Psoas muscle (tissue), 7 donors: ENCODE measurements at regions not wholly inside any gene's neighbourhood (a gene's known extent, or its start where the extent isn't known, plus 50 kb on each side); places are given as distances from the start of the nearest gene placed in this dataset.

Source experiments
- ATAC-seq, 4 donors: fragments of 200-7000 bp; cut with Tn5 transposase; one replicate each; pipeline ENCODE4 v1.9.1; 2020; ENCODE audit warnings: moderate library complexity in 3 of 4, mild to moderate bottlenecking in 2 of 4
- DNase-seq, 2 donors: peaks; one replicate each; pipeline ENCODE4 v3.0.0-alpha.2; 2020
- H3K27ac ChIP-seq: fragments of 200-600 bp; one replicate; pipeline ENCODE4 v1.8.0; 2022
- H3K27me3 ChIP-seq, 3 donors: fragments of 200-600 bp in 1 of 3; one replicate each; pipeline versions ENCODE4 v1.6.1 to v1.8.0; 2013 to 2022; ENCODE audit warnings: low read length in 2 of 3, mild to moderate bottlenecking in 2 of 3, moderate library complexity in 1 of 3; ENCODE audit not compliant: insufficient read depth in 3 of 3
- H3K36me3 ChIP-seq, 2 donors: fragments of 200-600 bp in 1 of 2; one replicate each; pipeline versions ENCODE4 v1.6.1 to v1.8.0; 2013 to 2022; ENCODE audit warnings: low read depth in 1 of 2, mild to moderate bottlenecking in 1 of 2, moderate library complexity in 1 of 2; ENCODE audit not compliant: insufficient read depth in 1 of 2
- H3K4me1 ChIP-seq: fragments of 200-600 bp; one replicate; pipeline ENCODE4 v1.8.0; 2022
- H3K4me3 ChIP-seq: fragments of 200-600 bp; one replicate; pipeline ENCODE4 v1.8.0; 2022; ENCODE audit warnings: mild to moderate bottlenecking
- H3K9me3 ChIP-seq: fragments of 200-600 bp; one replicate; pipeline ENCODE4 v1.8.0; 2022
- WGBS, 3 donors: extraction: QIAGEN DNeasy Blood & Tissue Kit; methylation state at CpG; one replicate each; pipeline versions ENCODE4 v1.1.6 to v1.1.7; 2013; 5-methylcytosine and 5-hydroxymethylcytosine counted together
- intact Hi-C, 2 donors: fragments of 100-400 bp; cut with DNase I; formaldehyde crosslinking; loops; one replicate each; pipeline versions ENCODE4 v1.11.0 to v1.14.2; 2022
- TF ChIP-seq, protein P1 (sequence below): fragments of 200-600 bp; IDR thresholded peaks from one replicate; pipeline ENCODE4 v1.8.0; 2022; ENCODE audit warnings: antibody characterized with exemption
- donor health status: healthy with polysubstance abuse.
- donor health status: DM: no; HTN: no; CAD: no; lungs with moderate emphysema.
- donor health status: Bipolar disorder and iron deficiency.
- donor health status: healthy.
- donor health status: DM: yes; HTN: yes; CAD: no.
- donor health status: DM: no; HTN: no; CAD: no.
- donor health status: DM: yes; HTN: yes; CAD: no.

DNA sequence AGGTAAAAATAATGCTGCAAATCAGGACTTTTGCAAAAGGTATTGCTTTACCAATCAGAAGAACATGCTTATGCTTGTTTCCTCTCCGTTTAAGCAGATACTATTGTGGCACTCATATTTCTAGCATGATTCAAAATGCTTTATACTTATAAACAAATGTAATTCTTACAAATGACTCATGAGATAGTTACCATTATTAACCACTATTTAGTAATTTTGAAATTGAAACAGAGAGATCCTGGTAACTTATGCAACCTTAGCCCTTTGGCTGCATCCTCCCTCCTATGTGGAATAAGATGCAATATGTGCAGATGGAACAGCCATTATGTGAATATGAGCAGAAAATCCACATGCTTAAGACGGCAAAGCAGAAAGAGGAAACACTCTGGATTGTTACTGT is 164.7 kb downstream of the PCDH18 start:
- no peak for ATAC-seq
- Histone ChIP-seq H3K36me3 (no peaks in the 10 kb centered on the region), H3K4me1 (no peaks in the 10 kb centered on the region), H3K4me3 (no peak overlapping the region), H3K9me3 (no peaks in the 10 kb centered on the region), H3K27me3 (no peaks in the 10 kb centered on the region), H3K27ac (no peak overlapping the region)
- TF ChIP-seq, protein P1, sequence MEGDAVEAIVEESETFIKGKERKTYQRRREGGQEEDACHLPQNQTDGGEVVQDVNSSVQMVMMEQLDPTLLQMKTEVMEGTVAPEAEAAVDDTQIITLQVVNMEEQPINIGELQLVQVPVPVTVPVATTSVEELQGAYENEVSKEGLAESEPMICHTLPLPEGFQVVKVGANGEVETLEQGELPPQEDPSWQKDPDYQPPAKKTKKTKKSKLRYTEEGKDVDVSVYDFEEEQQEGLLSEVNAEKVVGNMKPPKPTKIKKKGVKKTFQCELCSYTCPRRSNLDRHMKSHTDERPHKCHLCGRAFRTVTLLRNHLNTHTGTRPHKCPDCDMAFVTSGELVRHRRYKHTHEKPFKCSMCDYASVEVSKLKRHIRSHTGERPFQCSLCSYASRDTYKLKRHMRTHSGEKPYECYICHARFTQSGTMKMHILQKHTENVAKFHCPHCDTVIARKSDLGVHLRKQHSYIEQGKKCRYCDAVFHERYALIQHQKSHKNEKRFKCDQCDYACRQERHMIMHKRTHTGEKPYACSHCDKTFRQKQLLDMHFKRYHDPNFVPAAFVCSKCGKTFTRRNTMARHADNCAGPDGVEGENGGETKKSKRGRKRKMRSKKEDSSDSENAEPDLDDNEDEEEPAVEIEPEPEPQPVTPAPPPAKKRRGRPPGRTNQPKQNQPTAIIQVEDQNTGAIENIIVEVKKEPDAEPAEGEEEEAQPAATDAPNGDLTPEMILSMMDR = no peak
- DNase-seq = no peak
- intact Hi-C loops = no loop called here
- 69 to 75% (median 71%) methylated on average over 2 of the region's 2 CpGs for WGBS, 3 donors

DNA sequence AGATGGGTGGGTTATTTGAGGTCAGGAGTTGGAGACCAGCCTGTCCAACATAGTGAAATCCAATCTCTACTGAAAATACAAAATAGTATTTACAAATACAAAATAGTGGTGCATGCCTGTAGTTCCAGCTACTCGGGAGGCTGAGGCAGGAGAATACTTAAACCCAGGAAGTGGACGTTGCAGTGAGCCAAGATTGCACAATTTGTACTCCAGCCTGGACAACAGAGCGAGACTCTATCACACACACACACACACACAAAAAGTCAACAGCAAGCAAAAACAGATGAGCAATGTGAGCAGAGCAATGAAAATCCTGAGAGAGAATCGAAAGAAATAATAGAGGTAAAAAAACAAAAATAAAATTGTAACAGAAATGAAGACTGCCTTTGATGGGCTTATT is 168.8 kb downstream of the PCDH18 start:
- no peaks in the 10 kb centered on the region for H3K4me1 ChIP-seq
- no peak overlapping the region for H3K27ac ChIP-seq
- no peaks in the 10 kb centered on the region for H3K9me3 ChIP-seq
- ATAC-seq = no peak
- no peak overlapping the region for H3K4me3 ChIP-seq
- H3K36me3 ChIP-seq = no peaks in the 10 kb centered on the region
- H3K27me3 ChIP-seq = no peaks in the 10 kb centered on the region
- TF ChIP-seq, protein P1 = no peak
- 48 to 64% (median 55%) methylated on average over 4 of the region's 4 CpGs for WGBS, 3 donors
- intact Hi-C loops = no loop called here
- no peak for DNase-seq

DNA sequence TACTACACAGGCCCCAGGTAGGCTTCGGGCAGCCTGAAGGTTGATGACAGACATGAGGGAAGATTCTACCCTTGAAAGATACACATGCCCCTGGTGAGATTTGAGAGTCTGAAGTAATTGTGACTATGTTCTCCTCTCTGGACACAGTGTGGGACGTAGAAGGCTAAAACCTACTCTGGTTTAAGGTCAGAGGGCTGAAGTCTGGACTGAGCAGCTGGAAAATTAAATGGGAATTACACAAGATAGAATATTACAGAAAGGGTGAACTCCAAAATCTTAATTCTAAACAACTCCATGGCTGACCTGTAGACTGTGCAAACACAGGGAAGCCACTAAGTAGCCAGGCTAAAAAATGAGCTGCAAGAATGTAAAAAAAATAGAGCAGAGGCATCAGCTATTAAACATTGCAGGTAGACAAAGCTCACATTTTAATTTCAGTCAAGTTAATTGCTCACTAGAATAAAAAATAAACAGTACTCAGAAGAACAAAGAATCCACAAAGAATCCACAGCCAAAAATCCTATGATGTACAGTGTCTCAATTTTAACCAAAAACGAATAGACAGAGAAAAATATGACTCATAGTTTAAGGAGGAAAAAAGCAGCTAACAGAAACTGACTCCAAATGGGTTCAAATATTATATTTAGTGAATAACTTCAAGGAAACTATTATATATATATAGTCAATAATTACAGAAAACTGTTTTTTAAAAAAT is 170.4 kb downstream of the PCDH18 start:
- ATAC-seq = no peak
- intact Hi-C loops = no loop called here
- no peak for DNase-seq
- Histone ChIP-seq H3K27ac (no peak overlapping the region), H3K27me3 (no peaks in the 10 kb centered on the region), H3K36me3 (no peaks in the 10 kb centered on the region), H3K4me3 (no peak overlapping the region), H3K4me1 (no peaks in the 10 kb centered on the region), H3K9me3 (no peaks in the 10 kb centered on the region)
- 62 to 71% (median 64%) methylated on average over 3 of the region's 3 CpGs for WGBS, 3 donors
- TF ChIP-seq, protein P1 = no peak

DNA sequence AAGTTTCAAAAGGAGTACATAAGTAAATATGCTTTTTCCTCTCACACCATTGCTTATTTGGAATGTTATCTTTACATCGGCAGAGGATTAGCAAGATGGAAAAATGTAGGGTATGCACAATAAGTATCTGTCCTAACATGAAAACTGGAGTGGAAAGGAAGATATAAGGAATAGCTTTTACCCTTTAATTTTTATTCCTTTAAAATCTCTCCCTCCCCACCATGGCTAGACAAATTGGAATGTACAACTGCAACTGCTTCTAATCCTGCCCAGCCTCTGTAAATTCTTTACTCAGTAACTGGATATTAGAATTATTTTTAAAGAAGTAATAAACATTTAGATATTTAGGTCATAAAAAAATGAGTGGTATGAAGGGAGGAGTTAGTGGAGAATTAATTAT is 171.5 kb downstream of the PCDH18 start:
- ATAC-seq (no peak), DNase-seq (no peak)
- TF ChIP-seq, protein P1 = no peak
- Histone ChIP-seq H3K27ac (no peak overlapping the region), H3K4me3 (no peak overlapping the region), H3K36me3 (no peaks in the 10 kb centered on the region), H3K27me3 (no peaks in the 10 kb centered on the region), H3K4me1 (no peaks in the 10 kb centered on the region), H3K9me3 (no peaks in the 10 kb centered on the region)
- 74 to 84% (median 84%) methylated on average over 1 of the region's 1 CpG for WGBS, 3 donors
- intact Hi-C loops = no loop called here
